ENCODE measurements at regions not wholly inside any gene's neighbourhood (a gene's known extent, or its start where the extent isn't known, plus 50 kb on each side); places are given as distances from the start of the nearest gene placed in this dataset.

DNA sequence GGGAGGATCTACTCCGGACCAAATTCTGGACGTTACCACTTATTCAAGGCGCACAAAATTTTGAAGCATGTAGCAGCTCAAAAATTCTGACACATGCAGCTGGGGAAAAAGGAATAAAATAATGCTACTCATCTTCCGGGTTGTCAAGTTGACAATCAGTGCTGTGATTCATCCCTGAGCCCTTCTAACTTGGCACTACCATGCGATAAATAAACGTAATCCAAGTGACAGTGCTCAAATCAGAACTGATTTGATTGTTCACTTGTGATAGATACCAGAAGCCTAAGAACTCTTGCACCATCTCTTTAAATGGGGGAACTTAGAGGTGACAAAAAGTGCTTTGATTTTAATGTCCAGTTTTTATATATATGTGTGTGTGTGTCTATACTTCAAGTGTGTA is 230.2 kb upstream of the TLE4 start:
- Mint-ChIP-seq H3K4me3 (no peak overlapping the region), H3K9me3 (peaks cover 0 to 6% (median 3%) of the 10 kb centered on the region in 7 donors), H3K4me1 (no peaks in the 10 kb centered on the region), H3K27ac (no peak overlapping the region), H3K27me3 (ENCODE audit: low read depth in 3 of 3) (peaks cover 0 to 1% (median 0%) of the 10 kb centered on the region in 3 donors), H3K36me3 (no peaks in the 10 kb centered on the region)
- H3K27me3 ChIP-seq (ENCODE audit: control insufficient read depth in 2 of 2, insufficient read depth in 2 of 2, low read length in 2 of 2) = no peaks in the 10 kb centered on the region
- intact Hi-C loops (cut with micrococcal nuclease) = no loop called here
- peaks cover 1 to 5% of the 10 kb centered on the region in 2 donors for H3K9me3 ChIP-seq (replicated peaks in 1 of 2; ENCODE audit: control insufficient read depth in 1 of 2, insufficient read depth in 1 of 2, low read length in 2 of 2)
- no peak overlapping the region for H3K9ac ChIP-seq (ENCODE audit: insufficient read depth, low read length, poor library complexity, severe bottlenecking)
- H3K4me2 ChIP-seq (replicated peaks; ENCODE audit: extremely low read depth, low read length, poor library complexity, severe bottlenecking) = no peak overlapping the region
- no peak for DNase-seq
- H3K79me2 ChIP-seq (ENCODE audit: insufficient read depth, low read length) = no peaks in the 10 kb centered on the region
- TF ChIP-seq, protein P1, sequence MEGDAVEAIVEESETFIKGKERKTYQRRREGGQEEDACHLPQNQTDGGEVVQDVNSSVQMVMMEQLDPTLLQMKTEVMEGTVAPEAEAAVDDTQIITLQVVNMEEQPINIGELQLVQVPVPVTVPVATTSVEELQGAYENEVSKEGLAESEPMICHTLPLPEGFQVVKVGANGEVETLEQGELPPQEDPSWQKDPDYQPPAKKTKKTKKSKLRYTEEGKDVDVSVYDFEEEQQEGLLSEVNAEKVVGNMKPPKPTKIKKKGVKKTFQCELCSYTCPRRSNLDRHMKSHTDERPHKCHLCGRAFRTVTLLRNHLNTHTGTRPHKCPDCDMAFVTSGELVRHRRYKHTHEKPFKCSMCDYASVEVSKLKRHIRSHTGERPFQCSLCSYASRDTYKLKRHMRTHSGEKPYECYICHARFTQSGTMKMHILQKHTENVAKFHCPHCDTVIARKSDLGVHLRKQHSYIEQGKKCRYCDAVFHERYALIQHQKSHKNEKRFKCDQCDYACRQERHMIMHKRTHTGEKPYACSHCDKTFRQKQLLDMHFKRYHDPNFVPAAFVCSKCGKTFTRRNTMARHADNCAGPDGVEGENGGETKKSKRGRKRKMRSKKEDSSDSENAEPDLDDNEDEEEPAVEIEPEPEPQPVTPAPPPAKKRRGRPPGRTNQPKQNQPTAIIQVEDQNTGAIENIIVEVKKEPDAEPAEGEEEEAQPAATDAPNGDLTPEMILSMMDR (IDR thresholded peaks at IDR 0.05) = no peak
- no peaks in the 10 kb centered on the region for H3K4me1 ChIP-seq (ENCODE audit: control insufficient read depth in 1 of 2, insufficient read depth in 2 of 2, low read length in 2 of 2)
- no peaks in the 10 kb centered on the region for H4K20me1 ChIP-seq (ENCODE audit: insufficient read depth, low read length)
- H3K27ac ChIP-seq (ENCODE audit: low read depth in 1 of 2, low read length in 2 of 2) = no peak overlapping the region
- H3K4me3 ChIP-seq (replicated peaks in 1 of 3; ENCODE audit: low read depth in 2 of 3, low read length in 3 of 3) = no peak overlapping the region
- WGBS (ENCODE audit: insufficient coverage) = 100% methylated on average over 3 of the region's 6 CpGs
- no peaks in the 10 kb centered on the region for H3K36me3 ChIP-seq (replicated peaks in 1 of 2; ENCODE audit: control insufficient read depth in 1 of 2, insufficient read depth in 2 of 2, low read length in 2 of 2)
- H2AFZ ChIP-seq (ENCODE audit: insufficient read depth, low read depth, low read length, poor library complexity, severe bottlenecking) = no peak overlapping the region

DNA sequence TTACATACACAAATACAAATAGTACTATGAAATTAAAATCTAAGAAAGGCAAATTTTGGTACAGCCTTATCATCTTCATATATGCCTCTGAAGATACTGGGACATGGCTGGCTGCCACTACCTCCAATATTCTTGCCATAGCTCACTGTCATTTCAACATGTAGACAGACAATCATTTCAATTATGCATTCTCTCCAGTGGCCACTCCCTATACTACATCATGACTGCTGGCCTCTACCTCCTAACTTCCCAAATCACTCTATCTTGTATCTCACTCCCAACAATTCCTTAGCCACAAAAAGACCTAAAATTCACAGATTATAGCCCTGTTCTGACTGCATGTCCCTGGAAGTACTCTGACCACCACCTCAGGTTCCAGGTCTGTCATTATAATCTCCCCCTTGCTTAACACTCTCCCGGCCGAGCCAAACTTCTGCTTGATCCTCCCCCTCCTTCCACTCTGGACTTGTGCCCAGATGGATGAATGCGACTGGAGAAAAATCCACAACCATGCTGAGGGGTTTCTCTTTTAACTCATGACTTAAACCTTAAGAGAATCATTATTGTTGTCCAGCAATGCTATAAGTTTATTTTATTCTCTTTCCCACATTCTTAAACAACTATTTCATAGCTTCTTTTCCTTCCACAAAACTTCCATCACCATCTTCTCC is 225.3 kb upstream of the TLE4 start:
- Mint-ChIP-seq H3K27me3 (ENCODE audit: low read depth in 3 of 3) (peaks cover 0 to 1% (median 0%) of the 10 kb centered on the region in 3 donors), H3K4me3 (no peak overlapping the region), H3K27ac (no peak overlapping the region), H3K9me3 (peaks cover 0 to 4% (median 1%) of the 10 kb centered on the region in 7 donors), H3K36me3 (no peaks in the 10 kb centered on the region), H3K4me1 (no peaks in the 10 kb centered on the region)
- Histone ChIP-seq H3K36me3 (replicated peaks in 1 of 2; ENCODE audit: control insufficient read depth in 1 of 2, insufficient read depth in 2 of 2, low read length in 2 of 2) (no peaks in the 10 kb centered on the region), H3K27me3 (ENCODE audit: control insufficient read depth in 2 of 2, insufficient read depth in 2 of 2, low read length in 2 of 2) (no peaks in the 10 kb centered on the region), H3K4me2 (replicated peaks; ENCODE audit: extremely low read depth, low read length, poor library complexity, severe bottlenecking) (no peak overlapping the region), H3K9me3 (replicated peaks in 1 of 2; ENCODE audit: control insufficient read depth in 1 of 2, insufficient read depth in 1 of 2, low read length in 2 of 2) (no peaks in the 10 kb centered on the region), H3K27ac (ENCODE audit: low read depth in 1 of 2, low read length in 2 of 2) (no peak overlapping the region), H4K20me1 (ENCODE audit: insufficient read depth, low read length) (no peaks in the 10 kb centered on the region), H3K79me2 (ENCODE audit: insufficient read depth, low read length) (no peaks in the 10 kb centered on the region), H3K4me3 (replicated peaks in 1 of 3; ENCODE audit: low read depth in 2 of 3, low read length in 3 of 3) (no peak overlapping the region), H3K9ac (ENCODE audit: insufficient read depth, low read length, poor library complexity, severe bottlenecking) (no peak overlapping the region), H2AFZ (ENCODE audit: insufficient read depth, low read depth, low read length, poor library complexity, severe bottlenecking) (no peak overlapping the region), H3K4me1 (ENCODE audit: control insufficient read depth in 1 of 2, insufficient read depth in 2 of 2, low read length in 2 of 2) (no peaks in the 10 kb centered on the region)
- DNase-seq = no peak
- TF ChIP-seq, protein P1 (IDR thresholded peaks at IDR 0.05) = no peak
- intact Hi-C loops (cut with micrococcal nuclease) = no loop called here
- no CpG with 5 or more reads among the region's 3 CpGs for WGBS (ENCODE audit: insufficient coverage)

Measured in CD14-positive monocyte (primary cell).